Endothelial cell (in vitro differentiated cells): ENCODE measurements at regions not wholly inside any gene's neighbourhood (a gene's known extent, or its start where the extent isn't known, plus 50 kb on each side); places are given as distances from the start of the nearest gene placed in this dataset.
"Not testable (repeated sequence)": the region's sequence is repeated elsewhere in the genome, so short reads cannot be mapped to it uniquely, and the experiment has no call there.

Experiments used
- DNase-seq: peaks from one replicate; pipeline ENCODE4 v3.0.0; 2021; ENCODE audit warnings: low spot score
- H3K27ac Mint-ChIP-seq: one replicate; pipeline ENCODE4 v1.8.0; 2021; ENCODE audit warnings: mixed read lengths, inconsistent platforms; ENCODE audit not compliant: unreplicated experiment
- H3K27me3 Mint-ChIP-seq: one replicate; pipeline ENCODE4 v1.8.0; 2021; ENCODE audit warnings: mild to moderate bottlenecking, moderate library complexity, mixed read lengths, inconsistent platforms; ENCODE audit not compliant: unreplicated experiment
- H3K36me3 Mint-ChIP-seq: one replicate; pipeline ENCODE4 v1.8.0; 2021; ENCODE audit warnings: mild to moderate bottlenecking, low read depth, mixed read lengths, inconsistent platforms; ENCODE audit not compliant: unreplicated experiment
- H3K4me1 Mint-ChIP-seq: one replicate; pipeline ENCODE4 v1.8.0; 2021; ENCODE audit warnings: mild to moderate bottlenecking, mixed read lengths, inconsistent platforms; ENCODE audit not compliant: unreplicated experiment
- H3K4me3 Mint-ChIP-seq: one replicate; pipeline ENCODE4 v1.8.0; 2021; ENCODE audit warnings: mild to moderate bottlenecking, mixed read lengths, inconsistent platforms; ENCODE audit not compliant: unreplicated experiment
- H3K9me3 Mint-ChIP-seq: one replicate; pipeline ENCODE4 v1.8.0; 2021; ENCODE audit warnings: mixed read lengths, inconsistent platforms; ENCODE audit not compliant: unreplicated experiment
- TF ChIP-seq, protein P1 (sequence below): fragments of 200-600 bp; sonication (generic); IDR thresholded peaks from one replicate; pipeline ENCODE4 v1.5.0; 2021; ENCODE audit warnings: antibody characterized with exemption; ENCODE audit not compliant: unreplicated experiment

DNA sequence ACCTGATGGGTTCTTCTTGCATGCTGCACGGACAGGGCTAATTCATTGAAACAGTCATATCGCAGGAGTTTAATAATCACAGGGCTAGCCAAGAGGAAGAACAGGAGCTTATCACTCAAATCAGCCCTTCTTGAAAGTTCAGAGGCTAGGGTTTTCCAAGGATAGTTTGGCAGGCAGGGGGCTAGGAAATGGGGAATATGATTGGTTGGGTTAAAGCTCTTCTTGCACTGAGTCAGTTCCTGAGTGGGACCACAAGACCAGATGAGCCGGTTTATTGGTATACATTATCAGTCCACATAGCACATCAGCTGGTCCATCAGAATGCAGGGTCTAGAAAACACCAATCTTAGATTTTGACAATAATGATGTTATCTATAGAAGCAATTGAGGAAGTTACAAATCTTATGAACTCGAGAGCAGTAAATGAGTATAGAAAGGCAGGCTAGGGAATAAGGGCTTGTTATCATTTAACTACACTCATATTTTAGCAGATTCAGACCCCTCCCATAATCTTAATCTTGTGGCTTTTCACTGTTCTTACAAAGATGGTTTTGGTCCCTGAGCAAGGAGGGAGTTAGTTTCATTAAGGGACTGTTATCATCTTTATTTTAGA is 58.1 kb upstream of the SLC25A36 start:
- Mint-ChIP-seq H3K9me3 (peaks cover 3% of the 10 kb centered on the region), H3K27ac (no peak overlapping the region), H3K27me3 (peaks cover 5% of the 10 kb centered on the region), H3K4me1 (no peaks in the 10 kb centered on the region), H3K4me3 (no peak overlapping the region), H3K36me3 (peaks cover 4% of the 10 kb centered on the region)
- DNase-seq = no peak
- TF ChIP-seq, protein P1, sequence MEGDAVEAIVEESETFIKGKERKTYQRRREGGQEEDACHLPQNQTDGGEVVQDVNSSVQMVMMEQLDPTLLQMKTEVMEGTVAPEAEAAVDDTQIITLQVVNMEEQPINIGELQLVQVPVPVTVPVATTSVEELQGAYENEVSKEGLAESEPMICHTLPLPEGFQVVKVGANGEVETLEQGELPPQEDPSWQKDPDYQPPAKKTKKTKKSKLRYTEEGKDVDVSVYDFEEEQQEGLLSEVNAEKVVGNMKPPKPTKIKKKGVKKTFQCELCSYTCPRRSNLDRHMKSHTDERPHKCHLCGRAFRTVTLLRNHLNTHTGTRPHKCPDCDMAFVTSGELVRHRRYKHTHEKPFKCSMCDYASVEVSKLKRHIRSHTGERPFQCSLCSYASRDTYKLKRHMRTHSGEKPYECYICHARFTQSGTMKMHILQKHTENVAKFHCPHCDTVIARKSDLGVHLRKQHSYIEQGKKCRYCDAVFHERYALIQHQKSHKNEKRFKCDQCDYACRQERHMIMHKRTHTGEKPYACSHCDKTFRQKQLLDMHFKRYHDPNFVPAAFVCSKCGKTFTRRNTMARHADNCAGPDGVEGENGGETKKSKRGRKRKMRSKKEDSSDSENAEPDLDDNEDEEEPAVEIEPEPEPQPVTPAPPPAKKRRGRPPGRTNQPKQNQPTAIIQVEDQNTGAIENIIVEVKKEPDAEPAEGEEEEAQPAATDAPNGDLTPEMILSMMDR = no peak

DNA sequence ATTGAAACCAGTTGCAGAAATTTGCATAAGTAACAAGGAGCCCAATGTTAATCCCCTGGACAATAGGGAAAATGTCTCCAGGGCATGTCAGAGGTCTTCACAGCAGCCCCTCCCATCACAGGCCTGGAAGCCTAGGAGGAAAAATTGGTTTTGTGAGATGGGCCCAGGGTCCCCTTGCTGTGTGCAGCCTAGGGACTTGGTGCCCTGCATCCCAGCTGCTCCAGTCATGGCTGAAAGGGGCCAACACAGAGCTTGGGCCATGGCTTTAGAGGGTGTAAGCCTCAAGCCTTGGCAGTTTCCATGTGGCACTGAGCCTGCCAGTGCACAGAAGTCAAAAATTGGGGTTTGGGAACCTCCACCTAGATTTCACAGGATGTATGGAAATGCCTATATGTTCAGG is 55.9 kb upstream of the SLC25A36 start:
- DNase-seq, H3K9me3 Mint-ChIP-seq, H3K27me3 Mint-ChIP-seq, H3K27ac Mint-ChIP-seq, H3K4me3 Mint-ChIP-seq, H3K36me3 Mint-ChIP-seq, H3K4me1 Mint-ChIP-seq: not testable (repeated sequence)
